Liver (tissue), 3 donors: ENCODE measurements at regions not wholly inside any gene's neighbourhood (a gene's known extent, or its start where the extent isn't known, plus 50 kb on each side); places are given as distances from the start of the nearest gene placed in this dataset.

Experiments
- CTCF ChIP-seq: fragments of 150-350 bp; IDR thresholded peaks from 2 replicates; pipeline ENCODE4 v1.5.1; 2017; ENCODE audit warnings: improper control_type of control experiment, low read depth, low read length; ENCODE audit not compliant: missing input control
- GABPA ChIP-seq, 2 donors: IDR thresholded peaks in 1 of 2; conservative IDR thresholded peaks in 1 of 2; 2 replicates each; pipeline ENCODE4 v1.6.1; 2016; ENCODE audit warnings: antibody characterized with exemption in 2 of 2, mild to moderate bottlenecking in 1 of 2, moderate library complexity in 1 of 2
- JUND ChIP-seq, 2 donors: IDR thresholded peaks; 2 replicates each; pipeline ENCODE4 v1.6.1; 2016; ENCODE audit warnings: antibody characterized with exemption in 2 of 2
- donor health status: healthy.
- donor health status: healthy.

- TF ChIP-seq JUND (IDR thresholded peaks at IDR 0.05) (no peak), GABPA (IDR thresholded peaks at IDR 0.05 in 1 of 2, conservative IDR thresholded peaks at IDR 0.05 in 1 of 2) (no peak), CTCF (no peak)
Observed at GRCh38 chr12:28870839-28871440, 278.1 kb upstream of the FAR2 start.
